ENCODE measurements at regions not wholly inside any gene's neighbourhood (a gene's known extent, or its start where the extent isn't known, plus 50 kb on each side); places are given as distances from the start of the nearest gene placed in this dataset.

DNA sequence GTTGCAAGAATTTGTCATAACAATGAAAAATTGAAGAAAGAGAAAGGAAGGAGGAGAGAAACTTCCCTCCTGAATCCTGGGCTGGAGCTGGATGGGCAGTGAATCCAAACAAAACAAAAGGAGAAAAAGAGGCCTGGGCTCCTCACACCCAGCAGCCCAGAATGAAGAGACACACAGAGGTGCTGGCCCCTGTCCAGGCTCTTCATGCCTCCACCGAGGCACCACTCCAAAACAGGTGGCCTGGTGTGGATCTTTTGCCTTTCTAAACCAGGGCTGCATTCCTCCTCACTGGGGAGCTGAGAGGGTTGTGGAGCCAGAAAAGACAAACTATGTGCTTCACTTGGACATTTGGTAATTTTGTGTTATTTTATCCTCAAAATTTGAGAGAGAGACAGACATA lies 76.0 kb downstream of the FAM124B start:
- no peak for DNase-seq (ENCODE audit: low read depth)

DNA sequence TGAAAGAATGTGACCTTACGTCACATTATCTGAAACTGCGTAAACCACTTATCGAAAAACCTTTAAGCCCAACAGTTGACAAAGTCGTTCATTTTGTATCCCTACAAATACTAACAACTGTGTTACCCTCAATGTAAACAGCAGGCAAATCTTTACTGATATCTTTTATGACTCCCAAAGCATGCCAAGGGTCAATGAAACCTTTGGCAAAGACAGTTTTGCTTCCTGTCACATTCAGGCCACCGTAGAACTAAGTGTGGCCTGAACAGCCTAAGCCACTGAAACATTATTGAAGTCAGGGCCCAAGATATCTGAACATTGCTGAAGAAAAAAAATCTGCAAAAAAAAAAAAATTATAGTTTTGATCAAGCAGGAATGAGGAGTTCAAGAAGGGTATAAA lies 77.3 kb downstream of the FAM124B start:
- DNase-seq (ENCODE audit: low read depth): no peak

DNA sequence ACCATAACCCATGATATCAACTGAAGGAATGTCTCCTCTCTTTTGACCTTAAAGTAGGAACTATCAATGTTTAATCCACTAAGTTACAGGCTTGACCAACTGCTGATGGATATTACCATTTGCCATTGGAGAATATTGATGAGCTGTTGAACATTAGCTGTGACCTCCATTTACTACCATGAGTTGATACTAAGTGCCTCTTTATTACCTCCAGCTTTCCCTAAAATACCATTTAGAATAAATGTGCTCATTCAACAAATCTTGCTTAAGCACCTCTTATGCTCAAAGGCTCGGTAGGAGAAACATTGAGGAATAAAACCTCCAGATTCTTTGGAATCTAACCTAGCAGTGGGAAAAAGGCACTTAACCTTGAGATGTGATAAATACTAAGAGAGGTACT lies 81.2 kb downstream of the FAM124B start:
- no peak for DNase-seq (ENCODE audit: low read depth)

DNA sequence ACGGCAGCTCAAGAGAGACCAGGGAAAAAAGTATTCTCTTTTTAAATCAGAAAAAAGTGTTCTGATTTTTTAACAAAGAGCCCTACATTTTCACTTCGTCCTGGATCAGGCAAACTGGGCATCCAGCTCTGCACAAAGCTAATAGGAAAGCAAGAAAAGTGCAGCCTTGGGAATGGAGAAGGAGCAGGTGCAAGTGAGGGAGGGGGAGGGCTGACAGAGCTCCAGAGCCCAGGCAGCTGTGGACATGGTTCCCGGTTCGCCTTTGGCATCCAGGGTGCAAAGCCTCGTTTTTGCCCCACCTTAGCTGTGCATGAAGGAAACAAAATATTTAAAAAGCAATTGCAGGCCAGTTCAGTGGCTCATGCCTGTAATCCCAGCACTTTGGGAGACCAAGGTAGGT lies 82.2 kb downstream of the FAM124B start:
- no peak for DNase-seq (ENCODE audit: low read depth)

DNA sequence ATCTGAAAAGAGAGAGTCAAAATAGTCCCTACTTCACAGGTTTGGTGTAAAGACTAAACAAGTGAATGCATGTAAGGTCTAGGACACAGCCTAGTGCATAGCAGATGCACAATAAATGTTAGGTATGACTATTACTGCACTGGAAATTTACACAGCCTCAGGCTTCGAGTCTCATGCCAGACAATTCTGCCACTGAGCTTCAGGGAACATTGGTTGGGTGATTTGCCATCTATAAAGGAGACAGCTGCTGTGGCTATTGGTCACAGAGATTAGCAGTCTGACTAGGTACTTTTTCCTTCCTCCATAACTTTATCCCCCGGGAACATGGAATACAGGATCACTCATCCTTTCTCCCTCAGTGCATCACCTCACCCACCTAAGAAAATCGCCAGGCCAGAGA lies 89.2 kb downstream of the FAM124B start:
- DNase-seq (ENCODE audit: low read depth): no peak

DNA sequence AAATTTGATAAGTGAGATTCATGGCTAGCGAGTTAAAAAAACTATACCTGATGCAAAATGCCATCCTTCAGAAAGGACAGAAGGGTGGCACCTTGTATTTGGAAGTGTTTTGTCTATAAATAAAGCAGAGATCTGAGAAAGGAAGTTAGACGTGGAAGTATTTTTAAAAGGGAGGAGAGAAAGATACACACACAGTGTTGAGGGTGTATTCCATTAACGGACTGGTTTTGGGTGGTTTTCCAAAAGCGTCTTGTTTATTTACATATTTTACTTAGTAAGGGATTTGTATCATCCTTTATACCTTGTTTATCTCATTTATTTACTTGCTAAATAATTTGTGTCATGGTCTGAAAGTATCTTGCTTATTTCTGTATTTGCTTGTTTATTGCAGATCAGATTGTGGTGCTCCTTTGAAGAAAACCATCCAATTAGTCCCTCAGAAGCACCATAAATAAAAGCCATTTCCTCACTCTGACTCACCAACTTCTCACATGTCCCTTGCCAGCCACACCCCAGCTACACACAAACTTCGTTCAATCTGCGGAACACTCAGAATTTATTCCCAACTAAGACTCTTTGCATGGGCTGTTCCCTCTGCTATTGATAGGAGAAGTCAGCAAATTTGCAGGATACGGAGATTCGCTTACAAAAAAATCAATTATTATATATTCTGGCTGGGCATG lies 90.8 kb downstream of the FAM124B start:
- peak; percentile 42 for DNase-seq (ENCODE audit: low read depth)

DNA sequence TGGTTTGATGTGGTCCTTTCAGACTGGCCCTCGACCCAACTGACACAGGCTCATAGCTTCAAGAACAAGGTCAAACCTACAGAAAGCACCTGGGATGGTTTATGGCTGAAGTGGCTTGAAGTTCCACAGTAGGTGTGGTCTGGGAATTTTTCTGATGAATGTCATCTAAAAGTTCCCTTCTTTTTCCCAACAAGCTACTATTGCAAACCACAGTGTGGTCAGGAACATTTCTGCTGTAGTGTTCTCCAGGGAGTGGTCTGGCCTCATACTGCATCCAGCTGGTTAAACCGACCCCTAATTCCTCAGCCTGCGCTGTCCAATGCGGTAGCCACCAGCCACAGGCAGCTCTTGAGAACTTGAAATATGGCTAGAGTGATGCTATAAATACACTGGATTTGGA lies 92.7 kb downstream of the FAM124B start:
- DNase-seq (ENCODE audit: low read depth): peak; percentile 10

DNA sequence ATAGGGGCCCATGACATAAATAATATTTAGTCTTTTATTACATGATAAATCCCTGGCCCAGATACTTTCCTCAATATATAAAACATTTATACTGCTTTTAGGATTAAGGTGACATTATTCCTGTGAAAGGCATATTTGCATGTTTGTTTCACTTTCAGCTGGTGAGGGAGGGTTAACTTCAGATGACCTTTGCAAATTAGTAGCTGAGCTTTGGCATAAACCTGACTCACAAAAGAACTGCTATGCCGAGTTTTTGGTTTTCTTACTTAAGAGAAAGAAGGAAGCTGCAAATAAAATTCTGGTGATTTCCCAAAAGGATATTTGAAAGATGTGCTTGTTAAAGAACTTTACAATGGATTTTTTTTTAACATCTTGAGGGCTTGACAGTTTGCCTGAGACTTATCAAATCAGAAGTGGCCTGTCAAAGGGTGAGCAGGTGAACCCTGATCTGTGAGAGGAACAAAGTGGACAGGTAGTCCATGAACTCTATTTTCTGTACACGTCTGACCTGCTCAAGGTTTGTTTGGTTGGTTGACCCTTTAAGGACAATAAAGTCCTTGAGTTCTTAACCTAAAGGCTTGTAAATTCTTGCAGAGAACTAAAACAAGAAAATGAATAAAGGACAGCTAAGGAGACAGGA lies 93.5 kb downstream of the FAM124B start:
- DNase-seq (ENCODE audit: low read depth): no peak

DNA sequence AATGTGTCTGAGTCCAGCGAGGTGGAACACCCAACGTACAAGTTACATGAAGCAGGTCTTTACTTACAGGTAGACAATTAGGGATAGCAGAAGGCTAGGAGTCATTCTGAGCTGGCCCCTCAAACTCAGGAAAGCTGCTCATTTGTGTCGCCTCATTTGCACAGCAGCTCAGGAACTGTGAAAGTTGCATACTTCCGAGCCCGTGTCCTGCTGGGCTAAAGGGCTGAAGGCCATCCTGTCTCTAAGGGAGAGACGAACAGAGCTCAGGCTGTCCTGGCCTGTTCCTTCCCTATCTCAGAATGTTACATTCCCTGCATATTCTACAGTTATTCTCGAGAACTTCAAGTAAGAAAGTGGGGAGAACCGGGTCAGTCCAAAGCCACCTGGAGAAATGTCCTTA lies 99.0 kb downstream of the FAM124B start:
- no peak for DNase-seq (ENCODE audit: low read depth)

DNA sequence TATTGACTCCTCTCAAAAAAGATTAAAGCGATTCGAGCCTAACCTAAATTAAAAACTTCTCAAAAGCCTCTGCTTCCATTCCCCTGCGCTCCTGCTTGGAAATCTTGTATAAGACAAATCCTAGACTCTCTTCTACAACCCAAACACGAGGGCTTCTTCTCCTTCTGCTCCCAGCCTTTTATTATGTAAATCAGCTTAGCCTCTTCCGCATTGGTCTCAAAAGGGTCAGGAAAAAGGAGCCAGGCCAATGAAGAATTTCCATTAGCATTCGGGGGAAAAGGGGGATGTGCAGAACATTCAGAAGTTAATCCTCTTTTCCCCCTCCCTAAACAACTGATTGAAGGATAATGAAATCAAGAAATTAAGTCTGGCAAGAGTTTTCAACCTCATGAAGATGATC lies 107.9 kb downstream of the FAM124B start:
- DNase-seq (ENCODE audit: low read depth): no peak

DNA sequence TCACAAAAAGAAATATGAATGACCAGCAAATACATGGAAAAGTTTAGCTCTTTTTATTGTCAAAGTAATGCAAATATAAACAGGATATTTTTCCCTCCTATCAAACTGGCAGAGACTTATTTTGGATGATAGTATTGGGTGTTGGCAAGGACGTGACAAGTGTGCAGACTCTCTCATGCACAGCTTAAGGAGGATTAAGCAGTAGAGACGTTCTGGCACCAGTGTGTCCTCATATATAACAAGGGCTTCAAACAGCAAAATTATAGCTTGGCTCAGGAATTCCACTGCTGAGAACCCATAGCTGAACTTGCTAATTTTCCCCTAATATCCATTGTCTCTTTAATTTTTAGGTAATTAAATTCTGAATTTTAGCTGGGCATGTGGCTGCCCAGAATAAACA lies 114.4 kb downstream of the FAM124B start:
- no peak for DNase-seq (ENCODE audit: low read depth)

DNA sequence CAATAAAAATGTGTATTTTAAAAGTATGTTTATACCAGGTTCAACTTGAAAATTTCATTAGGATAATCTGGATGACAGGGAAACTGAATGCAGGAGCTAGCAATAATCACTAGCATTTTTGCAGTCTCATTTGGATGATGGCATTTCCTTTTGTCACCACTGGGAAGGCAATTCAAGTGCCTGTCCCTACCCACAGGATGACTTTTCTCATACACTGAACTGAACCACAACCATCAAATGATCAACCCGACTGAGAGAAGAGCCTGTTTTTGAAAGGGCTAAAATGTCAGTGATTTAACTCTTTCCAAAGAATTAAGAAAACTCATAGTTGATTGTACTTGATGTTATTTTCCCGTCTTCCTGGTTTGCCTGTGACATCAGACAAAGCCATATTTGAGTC lies 115.0 kb downstream of the FAM124B start:
- DNase-seq (ENCODE audit: low read depth): no peak

DNA sequence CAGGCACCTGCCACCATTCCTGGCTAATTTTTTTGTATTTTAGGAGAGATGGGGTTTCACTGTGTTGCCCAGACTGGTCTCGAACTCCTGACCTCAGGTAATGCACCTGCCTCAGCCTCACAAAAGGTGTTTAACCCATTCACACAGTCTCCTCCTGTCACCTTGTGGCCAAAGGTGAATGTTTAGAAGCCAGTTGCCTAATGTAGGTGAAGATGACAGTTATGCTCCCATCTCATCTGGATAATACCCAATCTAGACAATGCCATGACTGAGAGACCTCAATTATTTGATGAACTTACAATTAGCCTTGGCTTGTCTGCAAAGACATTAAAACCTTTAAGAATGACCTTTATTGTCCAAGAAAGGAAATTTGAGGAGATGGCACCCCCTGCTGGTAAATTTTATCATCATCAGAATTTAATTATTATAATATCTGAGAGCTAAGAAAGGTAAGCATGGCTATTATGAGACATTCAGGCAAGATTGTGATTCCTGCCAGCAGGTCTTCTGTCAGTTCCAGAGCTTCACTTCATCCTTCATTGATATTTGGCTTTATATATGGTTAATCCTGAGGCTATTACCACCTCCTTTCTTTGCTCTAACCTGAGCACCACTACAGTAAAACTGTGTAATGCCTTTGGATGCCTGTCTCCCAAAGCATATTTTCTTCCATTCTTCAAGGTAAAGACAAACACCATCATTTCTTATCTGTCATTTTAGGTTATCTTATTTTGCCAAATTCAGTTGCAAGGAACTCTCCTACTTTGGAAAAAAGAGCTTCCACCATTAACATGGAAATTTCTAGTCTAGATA lies 117.6 kb downstream of the FAM124B start:
- DNase-seq (ENCODE audit: low read depth): no peak

DNA sequence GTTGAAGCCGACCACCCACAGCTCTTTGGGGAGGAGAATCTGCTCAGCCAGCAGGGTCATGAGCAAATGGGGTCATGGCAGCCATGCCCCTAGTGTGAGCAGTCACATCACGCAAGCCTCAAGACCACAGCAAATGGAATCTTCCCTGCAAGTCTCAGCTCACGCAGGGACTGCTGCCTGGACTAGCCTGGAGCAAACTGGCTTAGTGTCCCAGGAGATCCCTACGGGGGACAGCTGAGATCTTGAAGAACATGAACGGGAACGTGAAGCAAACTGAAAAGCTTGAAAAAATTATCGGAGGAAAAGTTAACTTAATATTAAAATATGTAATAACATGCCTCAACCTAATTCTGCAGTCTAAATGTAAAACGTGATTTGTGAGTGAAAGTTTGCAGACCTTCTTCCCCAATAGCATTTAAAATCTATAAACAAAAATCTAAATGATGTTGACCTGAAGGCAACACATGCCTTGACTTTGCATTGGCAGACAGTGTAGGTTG lies 118.4 kb downstream of the FAM124B start:
- no peak for DNase-seq (ENCODE audit: low read depth)

DNA sequence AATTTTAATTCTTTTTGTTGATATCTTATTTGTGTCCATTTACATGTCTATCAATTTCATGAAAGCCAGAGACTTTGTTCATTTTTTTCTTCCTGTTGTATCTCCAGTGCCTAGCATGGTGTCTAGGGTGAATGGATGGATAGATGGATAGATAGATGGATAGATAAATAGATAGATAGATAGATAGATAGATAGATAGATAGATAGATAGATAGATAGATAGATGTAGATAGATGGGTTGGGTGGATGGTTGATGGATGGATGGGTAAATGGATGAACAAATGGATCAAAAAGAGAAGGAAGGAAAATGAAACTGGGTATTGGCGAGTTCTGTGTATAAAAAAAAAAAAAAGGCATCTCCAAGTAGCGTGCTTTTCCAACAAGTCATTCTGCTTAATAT lies 120.5 kb downstream of the FAM124B start:
- DNase-seq (ENCODE audit: low read depth): no peak

DNA sequence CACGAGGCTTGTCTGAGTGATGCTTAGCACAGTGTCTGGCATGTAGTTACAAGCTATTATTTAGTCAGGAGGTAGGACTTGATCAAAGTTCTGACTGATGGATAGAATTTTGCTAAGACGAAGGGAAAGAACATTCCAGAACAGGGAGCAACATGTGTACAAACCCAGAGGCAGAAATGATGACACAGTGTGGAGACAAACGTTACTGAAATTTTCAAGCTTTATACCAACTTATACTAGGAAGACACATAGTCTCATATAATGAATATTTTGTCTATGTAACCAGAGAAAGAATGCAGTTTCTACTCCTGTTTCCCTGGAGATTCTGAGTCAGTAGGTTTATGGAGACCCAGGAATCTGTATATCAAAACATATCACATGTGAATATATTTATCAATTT lies 123.4 kb downstream of the FAM124B start:
- DNase-seq (ENCODE audit: low read depth): peak; percentile 51

DNA sequence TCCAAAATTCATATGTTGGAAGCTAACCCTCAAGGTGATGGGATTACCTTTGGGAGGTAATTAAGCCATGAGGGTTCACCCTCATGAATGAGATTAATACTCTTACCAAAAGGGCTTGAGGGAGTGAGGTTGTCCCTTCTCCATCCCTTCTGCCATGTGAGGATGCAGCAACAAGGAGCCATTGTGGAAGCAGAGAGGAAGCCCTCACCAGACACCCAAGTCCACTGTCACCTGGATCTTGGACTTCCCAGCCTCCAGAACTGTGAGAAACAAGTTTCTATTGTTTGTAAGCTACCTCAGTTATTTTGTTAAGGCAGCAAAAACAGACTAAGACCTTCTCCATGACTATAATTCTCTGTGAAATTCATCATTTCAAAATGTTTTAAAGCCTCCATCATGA lies 125.7 kb downstream of the FAM124B start:
- DNase-seq (ENCODE audit: low read depth): no peak

DNA sequence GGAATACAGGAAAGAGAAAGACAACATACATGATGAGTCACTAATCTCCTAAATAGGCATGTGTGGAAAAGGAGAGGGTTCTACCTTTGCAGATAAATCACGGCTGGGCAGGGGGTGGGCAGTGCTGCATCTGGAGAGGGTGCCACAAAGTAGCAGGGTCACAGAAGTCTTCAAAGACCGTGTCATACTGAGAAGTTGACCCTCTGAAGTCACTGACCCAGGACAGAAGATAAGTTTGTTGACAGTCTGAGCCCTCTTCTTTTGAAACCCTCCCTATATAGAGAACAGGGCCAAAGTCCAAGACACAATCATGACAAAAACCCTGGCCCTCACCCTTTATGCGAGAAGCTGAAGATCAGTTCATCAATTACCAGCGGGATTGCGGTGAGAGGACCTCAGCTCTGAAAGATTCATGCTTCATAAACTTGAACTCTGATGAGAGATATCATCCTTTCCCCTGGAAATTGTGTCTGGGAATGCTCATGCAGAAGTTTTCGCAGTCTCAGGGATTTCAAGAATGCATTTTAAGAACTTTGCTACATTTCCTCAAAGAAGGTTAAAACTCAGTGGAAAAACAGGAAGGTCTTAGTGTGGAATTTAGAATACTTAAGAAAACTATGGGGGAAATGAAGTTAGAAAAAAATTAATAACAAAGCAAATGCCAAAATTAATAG lies 129.5 kb downstream of the FAM124B start:
- DNase-seq (ENCODE audit: low read depth): no peak

DNA sequence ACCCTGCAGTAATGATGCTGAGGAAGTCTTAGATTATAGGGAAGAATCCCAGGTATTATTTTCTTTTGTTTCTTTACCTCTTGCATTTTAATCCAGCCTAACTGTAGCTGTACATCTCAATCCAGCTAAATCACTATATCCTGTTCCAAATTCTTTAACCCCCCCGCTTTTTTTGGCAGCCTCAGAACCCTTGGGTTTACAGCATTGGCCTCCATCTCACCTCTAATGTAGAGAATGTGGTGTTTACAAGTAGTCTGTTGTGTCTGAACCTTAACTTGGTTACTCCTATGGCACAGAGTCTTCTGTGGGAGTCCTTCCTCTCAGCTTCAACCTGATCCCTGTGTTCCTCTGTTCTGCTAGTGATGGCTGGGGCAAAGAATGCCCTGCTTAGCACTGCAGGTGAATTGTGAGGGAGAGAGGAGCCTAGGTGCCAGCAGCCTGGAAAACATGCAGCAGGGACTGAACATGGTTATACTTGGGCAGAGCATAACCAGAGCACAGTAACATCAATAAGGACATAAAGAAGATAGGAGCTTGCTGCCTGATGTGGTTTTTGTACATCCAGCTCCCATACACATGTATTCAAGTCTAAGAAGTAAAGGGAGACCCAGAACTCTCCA lies 130.2 kb downstream of the FAM124B start:
- no peak for DNase-seq (ENCODE audit: low read depth)

DNA sequence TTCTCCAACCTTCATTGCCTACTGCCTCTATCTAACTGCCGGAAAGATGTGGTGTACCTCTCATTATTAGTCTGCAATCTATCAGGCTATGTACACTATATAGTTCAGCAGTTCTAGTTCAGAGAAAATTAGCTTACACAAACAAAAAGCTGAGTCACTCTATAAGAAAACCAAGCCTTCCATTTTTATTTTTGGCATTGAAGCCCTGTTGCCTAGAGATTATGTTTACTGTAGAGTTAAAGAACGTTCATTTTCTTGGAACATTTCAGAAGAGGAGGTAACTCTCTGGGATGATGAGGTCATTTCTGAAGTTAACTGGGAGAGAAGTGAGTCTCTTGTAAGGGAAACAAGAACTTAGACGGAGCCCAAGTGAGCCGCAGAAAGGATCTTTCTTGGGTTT lies 133.5 kb downstream of the FAM124B start:
- peak; percentile 44 for DNase-seq (ENCODE audit: low read depth)

DNA sequence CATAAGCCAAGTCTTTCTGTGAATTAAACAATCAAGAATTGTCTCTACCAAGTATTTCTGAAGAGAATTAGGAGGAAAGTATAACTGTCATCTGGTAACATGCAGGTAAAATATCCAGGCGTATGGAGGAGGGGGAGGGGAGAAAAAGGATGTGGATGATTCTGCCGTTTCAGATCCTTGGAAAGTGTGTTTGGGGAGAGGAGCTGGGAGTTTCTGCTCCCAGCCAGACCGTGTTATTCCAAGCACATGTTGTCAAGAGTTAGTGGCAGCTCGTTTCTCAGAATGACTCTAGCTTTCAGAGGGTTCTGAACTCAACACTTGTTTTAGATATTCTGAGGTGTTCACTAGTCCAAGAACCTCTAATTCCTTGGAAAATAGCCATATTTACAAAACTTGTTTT lies 137.6 kb downstream of the FAM124B start:
- no peak for DNase-seq (ENCODE audit: low read depth)

DNA sequence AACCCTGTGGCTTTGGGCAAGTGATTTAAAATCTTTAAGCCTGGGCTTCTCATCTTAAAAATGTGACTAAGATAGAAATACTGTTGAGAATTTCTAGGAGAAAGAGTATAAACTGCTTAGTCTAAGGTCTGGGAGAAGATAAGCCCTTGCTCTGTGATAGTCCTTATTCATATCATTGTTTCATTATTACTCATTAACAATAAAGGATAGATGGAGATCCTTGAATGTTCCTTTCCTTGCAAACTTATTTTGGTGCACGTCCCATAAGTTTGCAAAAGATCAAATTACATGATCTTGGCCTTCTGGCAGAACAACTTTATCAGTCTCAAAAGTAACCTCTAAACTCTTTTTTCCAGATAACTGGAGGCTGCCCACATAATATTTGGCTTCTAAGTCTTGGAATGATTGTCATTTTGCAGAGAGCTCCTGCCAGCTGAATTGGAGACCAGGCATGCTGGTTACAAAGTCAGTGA lies 138.3 kb downstream of the FAM124B start:
- no peak for DNase-seq (ENCODE audit: low read depth)

Data from GM04504 (cell line).